ENCODE measurements at regions not wholly inside any gene's neighbourhood (a gene's known extent, or its start where the extent isn't known, plus 50 kb on each side); places are given as distances from the start of the nearest gene placed in this dataset.

DNA sequence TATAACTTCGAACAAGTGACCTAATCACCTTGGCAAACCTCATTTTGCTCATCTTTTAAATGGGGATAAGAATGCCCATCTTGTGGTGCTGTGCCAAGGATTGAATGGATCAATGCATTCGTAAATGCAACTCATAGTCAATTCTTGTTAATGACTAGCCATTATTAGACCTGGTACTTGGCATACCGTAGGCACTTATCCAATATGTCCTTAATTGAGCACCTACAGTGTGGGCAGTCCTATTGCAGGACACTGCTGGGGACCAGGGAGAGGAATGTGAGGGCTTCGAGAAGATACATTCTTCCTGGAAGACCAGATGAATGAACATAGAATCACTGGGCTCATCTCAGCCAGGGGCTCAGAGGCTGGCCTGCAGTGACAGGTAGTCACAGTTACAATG is 177.2 kb upstream of the TLE3 start:
- TF ChIP-seq POLR2A (IDR thresholded peaks at IDR 0.05; ENCODE audit: control extremely low read depth in 1 of 2, low read depth in 2 of 2, low read length in 2 of 2) (no peak), CHD2 (IDR thresholded peaks at IDR 0.05; ENCODE audit: low read length) (no peak)
- TF ChIP-seq, protein P1, sequence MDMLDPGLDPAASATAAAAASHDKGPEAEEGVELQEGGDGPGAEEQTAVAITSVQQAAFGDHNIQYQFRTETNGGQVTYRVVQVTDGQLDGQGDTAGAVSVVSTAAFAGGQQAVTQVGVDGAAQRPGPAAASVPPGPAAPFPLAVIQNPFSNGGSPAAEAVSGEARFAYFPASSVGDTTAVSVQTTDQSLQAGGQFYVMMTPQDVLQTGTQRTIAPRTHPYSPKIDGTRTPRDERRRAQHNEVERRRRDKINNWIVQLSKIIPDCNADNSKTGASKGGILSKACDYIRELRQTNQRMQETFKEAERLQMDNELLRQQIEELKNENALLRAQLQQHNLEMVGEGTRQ (IDR thresholded peaks at IDR 0.05; ENCODE audit: low read length): no peak
- TF ChIP-seq, protein P2, sequence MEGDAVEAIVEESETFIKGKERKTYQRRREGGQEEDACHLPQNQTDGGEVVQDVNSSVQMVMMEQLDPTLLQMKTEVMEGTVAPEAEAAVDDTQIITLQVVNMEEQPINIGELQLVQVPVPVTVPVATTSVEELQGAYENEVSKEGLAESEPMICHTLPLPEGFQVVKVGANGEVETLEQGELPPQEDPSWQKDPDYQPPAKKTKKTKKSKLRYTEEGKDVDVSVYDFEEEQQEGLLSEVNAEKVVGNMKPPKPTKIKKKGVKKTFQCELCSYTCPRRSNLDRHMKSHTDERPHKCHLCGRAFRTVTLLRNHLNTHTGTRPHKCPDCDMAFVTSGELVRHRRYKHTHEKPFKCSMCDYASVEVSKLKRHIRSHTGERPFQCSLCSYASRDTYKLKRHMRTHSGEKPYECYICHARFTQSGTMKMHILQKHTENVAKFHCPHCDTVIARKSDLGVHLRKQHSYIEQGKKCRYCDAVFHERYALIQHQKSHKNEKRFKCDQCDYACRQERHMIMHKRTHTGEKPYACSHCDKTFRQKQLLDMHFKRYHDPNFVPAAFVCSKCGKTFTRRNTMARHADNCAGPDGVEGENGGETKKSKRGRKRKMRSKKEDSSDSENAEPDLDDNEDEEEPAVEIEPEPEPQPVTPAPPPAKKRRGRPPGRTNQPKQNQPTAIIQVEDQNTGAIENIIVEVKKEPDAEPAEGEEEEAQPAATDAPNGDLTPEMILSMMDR (IDR thresholded peaks at IDR 0.05; ENCODE audit: control extremely low read depth in 1 of 3, insufficient read depth in 1 of 3, low read depth in 1 of 3, low read length in 3 of 3): no peak

All from H1 (cell line).